Cardiac muscle cell (in vitro differentiated cells and primary cell): ENCODE measurements at regions not wholly inside any gene's neighbourhood (a gene's known extent, or its start where the extent isn't known, plus 50 kb on each side); places are given as distances from the start of the nearest gene placed in this dataset.

ENCODE experiments used
- DNase-seq, 2 donors: peaks; one replicate each; pipeline versions ENCODE4 v3.0.0 to v3.0.0-alpha.2; 2010 to 2017; ENCODE audit warnings: low read depth in 1 of 2, low spot score in 1 of 2
- H3K27ac ChIP-seq: fragments of 200-600 bp; sonication (generic); 2 replicates; pipeline ENCODE4 v1.5.1; 2016
- H3K27me3 ChIP-seq: fragments of 200-600 bp; sonication (generic); 2 replicates; pipeline ENCODE4 v1.6.0; 2016; ENCODE audit warnings: control low read depth
- H3K36me3 ChIP-seq: fragments of 200-600 bp; sonication (generic); 2 replicates; pipeline ENCODE4 v1.5.1; 2016; ENCODE audit warnings: control low read depth
- H3K4me1 ChIP-seq: fragments of 200-600 bp; sonication (generic); 2 replicates; pipeline ENCODE4 v1.8.1; 2017; ENCODE audit warnings: low read depth, mild to moderate bottlenecking, mixed run types
- H3K4me3 ChIP-seq: fragments of 200-600 bp; sonication (generic); 2 replicates; pipeline ENCODE4 v1.5.1; 2016; ENCODE audit warnings: mild to moderate bottlenecking
- H3K9me3 ChIP-seq: fragments of 200-600 bp; sonication (generic); 2 replicates; pipeline ENCODE4 v1.5.1; 2017; ENCODE audit warnings: low read depth, mild to moderate bottlenecking, control low read depth
- CTCF ChIP-seq: IDR thresholded peaks from 2 replicates; pipeline ENCODE4 v1.5.1; 2012; ENCODE audit warnings: low read depth, mild to moderate bottlenecking, low read length

DNA sequence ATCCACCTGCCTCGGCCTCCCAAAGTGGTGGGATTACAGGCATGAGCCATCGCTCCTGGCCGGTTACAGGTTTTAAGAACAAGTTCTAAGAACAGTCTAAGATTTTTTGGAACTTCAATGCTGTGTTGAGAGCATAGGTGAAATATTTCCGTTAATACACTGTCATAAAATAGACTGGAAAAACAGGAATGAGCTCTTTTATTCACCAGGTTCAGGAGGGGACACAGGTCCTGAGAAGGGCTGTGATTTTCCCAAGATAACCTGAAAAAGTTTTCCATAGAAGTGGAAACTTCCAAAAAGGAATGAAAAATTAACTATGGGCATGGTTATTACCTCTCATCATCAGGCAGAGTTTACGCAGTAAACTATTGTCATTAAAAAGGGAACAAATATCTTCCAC lies 97.6 kb upstream of the TMEM178A start:
- no peak overlapping the region for H3K27ac ChIP-seq
- TF ChIP-seq CTCF = no peak
- no peaks in the 10 kb centered on the region for H3K36me3 ChIP-seq
- H3K4me3 ChIP-seq = no peak overlapping the region
- H3K9me3 ChIP-seq = no peaks in the 10 kb centered on the region
- DNase-seq = no peak
- H3K27me3 ChIP-seq = no peaks in the 10 kb centered on the region
- H3K4me1 ChIP-seq = no peaks in the 10 kb centered on the region

DNA sequence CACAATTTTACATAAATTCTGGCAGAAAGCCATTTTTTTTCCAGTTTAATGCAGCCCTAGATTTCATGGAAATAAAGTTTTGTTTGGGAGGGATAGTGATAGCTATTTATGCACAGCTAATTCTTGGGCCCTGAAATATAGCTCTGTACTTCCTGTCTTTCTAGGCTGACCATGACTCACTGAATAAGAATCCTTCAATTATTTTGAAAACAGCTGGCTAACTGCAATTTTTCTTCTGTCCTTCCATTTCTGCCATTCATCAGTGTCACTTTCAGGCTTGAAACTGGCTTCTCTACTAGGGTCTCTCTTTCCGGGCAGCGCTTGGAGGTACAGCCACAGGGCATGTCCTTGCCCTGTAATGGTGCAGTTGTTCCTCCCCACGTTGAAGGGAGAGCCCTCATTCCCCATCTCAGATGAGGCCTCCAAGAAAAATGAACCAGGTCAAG lies 97.1 kb upstream of the TMEM178A start:
- Histone ChIP-seq H3K27ac (no peak overlapping the region), H3K4me3 (no peak overlapping the region), H3K36me3 (no peaks in the 10 kb centered on the region), H3K9me3 (no peaks in the 10 kb centered on the region), H3K27me3 (no peaks in the 10 kb centered on the region), H3K4me1 (no peaks in the 10 kb centered on the region)
- peak in 1 of 2 donors; percentile 83 for DNase-seq
- TF ChIP-seq CTCF = no peak

- H3K27ac ChIP-seq = no peak overlapping the region
- TF ChIP-seq CTCF = no peak
- H3K4me1 ChIP-seq = no peaks in the 10 kb centered on the region
- H3K36me3 ChIP-seq = no peaks in the 10 kb centered on the region
- no peak for DNase-seq
- H3K9me3 ChIP-seq = no peaks in the 10 kb centered on the region
- H3K4me3 ChIP-seq = no peak overlapping the region
- no peaks in the 10 kb centered on the region for H3K27me3 ChIP-seq
Observed at GRCh38 chr2:39570130-39570555, 95.6 kb upstream of the TMEM178A start.

- H3K4me3 ChIP-seq = no peak overlapping the region
- TF ChIP-seq CTCF = no peak
- H3K27ac ChIP-seq = no peak overlapping the region
- no peaks in the 10 kb centered on the region for H3K36me3 ChIP-seq
- no peak for DNase-seq
- H3K27me3 ChIP-seq = no peaks in the 10 kb centered on the region
- no peaks in the 10 kb centered on the region for H3K4me1 ChIP-seq
- H3K9me3 ChIP-seq = no peaks in the 10 kb centered on the region
Observed at GRCh38 chr2:39570614-39571013, 95.1 kb upstream of the TMEM178A start.

DNA sequence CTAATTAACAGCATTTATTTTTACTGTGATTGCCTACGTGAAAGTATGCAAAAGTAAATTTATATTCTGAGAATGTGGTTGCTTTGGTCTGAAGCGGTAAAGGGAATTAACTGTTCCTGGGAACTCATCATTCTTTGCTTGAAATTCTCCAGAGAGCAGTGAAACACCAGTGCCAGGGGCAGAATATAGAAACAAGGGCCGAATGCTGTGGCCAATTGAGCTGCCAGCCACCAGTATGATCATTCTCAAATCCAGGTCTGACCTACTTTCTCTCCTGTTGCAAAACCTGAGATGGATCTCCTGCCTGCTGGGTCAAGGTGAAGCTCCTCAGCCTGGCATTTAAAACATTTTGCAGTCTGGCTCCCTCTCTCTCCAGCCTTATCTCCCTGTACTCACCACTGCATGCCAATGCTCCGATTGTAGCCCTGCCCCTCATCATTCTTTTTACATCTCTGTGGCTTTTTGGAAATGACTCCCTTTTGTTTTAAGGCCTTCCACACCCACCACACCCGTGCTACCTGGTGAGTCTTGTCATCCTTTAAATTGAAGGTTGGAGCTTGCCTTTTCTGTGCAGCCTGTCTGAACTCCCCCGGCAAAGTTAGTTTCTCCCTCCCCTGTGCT lies 94.5 kb upstream of the TMEM178A start:
- H3K27ac ChIP-seq = no peak overlapping the region
- H3K27me3 ChIP-seq = no peaks in the 10 kb centered on the region
- no peak overlapping the region for H3K4me3 ChIP-seq
- peak; percentile 26 to 41 for DNase-seq
- H3K9me3 ChIP-seq = no peaks in the 10 kb centered on the region
- no peaks in the 10 kb centered on the region for H3K4me1 ChIP-seq
- TF ChIP-seq CTCF = no peak
- no peaks in the 10 kb centered on the region for H3K36me3 ChIP-seq

DNA sequence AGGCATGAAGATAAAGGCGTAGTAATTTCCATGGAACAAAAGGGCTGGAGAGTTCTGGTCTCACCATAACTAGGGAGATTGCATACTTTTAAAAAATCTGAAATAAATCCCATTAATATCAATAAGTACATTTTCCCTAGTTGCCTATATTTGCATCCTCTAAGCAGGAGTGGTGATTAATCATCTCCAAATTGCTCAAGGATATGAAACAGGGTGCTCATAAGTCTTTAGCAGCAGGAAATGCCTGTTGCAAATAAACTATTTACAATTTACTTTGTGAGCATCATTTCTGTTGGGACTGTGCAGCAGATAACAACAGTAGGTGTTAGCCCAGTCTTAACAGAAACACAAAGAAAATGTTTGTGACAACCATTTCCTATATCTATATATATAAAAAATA lies 92.4 kb upstream of the TMEM178A start:
- Histone ChIP-seq H3K4me3 (no peak overlapping the region), H3K27ac (no peak overlapping the region), H3K9me3 (no peaks in the 10 kb centered on the region), H3K27me3 (no peaks in the 10 kb centered on the region), H3K4me1 (no peaks in the 10 kb centered on the region), H3K36me3 (no peaks in the 10 kb centered on the region)
- DNase-seq = peak in 1 of 2 donors; percentile 12
- TF ChIP-seq CTCF = no peak
